ENCODE measurements at regions not wholly inside any gene's neighbourhood (a gene's known extent, or its start where the extent isn't known, plus 50 kb on each side); places are given as distances from the start of the nearest gene placed in this dataset.

DNA sequence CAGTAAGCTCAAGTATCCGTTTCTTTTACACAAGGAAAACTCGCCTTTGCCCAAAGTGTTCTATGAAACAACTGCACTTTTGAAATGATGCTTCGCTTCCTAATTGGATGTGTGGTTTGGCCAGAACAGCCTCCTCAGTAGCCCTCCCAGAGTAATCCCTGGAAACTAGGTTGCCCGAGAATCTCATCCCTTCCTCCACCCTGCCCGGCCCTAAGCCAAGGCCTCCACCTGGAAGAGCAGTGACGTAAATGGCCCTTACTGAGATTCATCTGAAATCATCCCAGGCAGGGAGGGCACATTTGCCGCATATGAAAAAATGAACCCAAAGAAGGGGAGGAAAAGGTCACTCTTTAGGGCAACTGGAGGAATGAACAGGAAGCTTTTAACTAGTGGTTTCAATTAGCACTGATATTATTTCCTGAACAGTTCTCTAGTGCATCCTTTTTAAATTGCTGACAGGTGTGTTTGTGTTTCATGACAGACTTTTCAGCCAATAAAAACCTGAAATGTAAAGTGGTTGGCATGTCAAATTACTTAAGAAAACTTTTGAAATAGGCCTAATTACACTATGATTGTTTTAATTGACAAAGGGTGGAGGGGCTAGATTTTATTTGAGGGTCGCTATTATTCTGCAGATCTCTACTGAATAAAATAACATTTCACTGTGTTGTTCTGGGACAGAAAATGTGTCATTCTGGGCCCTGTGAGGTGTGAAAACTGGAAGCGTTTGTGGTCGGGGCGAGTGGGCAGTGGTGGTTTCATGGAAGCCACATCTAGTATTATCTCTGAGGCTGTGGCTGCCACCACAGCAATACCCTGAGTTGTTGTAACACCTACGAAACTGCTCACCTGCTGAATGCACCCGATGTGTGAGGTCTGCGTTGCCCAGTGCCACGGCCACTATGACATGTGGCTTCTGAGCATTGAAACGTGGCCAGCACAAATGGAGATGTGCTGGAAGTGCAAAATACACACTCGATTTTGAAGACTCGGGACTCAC is 112.1 kb downstream of the ZIC5 start (continued):
- TF ChIP-seq SIN3A (conservative IDR thresholded peaks at IDR 0.05 in 1 of 2, IDR thresholded peaks at IDR 0.05 in 1 of 2; ENCODE audit: low read depth in 1 of 2, low read length in 2 of 2) (no peak), CTCF (IDR thresholded peaks at IDR 0.05; ENCODE audit: control extremely low read depth in 1 of 3, insufficient read depth in 1 of 3, low read depth in 1 of 3, low read length in 3 of 3) (no peak), EGR1 (IDR thresholded peaks at IDR 0.05; ENCODE audit: borderline replicate concordance, low read depth, low read length) (no peak), NRF1 (IDR thresholded peaks at IDR 0.05; ENCODE audit: low read depth, low read length) (no peak), JUND (IDR thresholded peaks at IDR 0.05; ENCODE audit: low read length) (no peak), RFX5 (IDR thresholded peaks at IDR 0.05; ENCODE audit: borderline replicate concordance, low read depth, low read length) (no peak), TCF12 (IDR thresholded peaks at IDR 0.05; ENCODE audit: low read depth, low read length) (no peak), GTF2F1 (IDR thresholded peaks at IDR 0.05; ENCODE audit: borderline replicate concordance, low read depth, low read length) (no peak), JUN (IDR thresholded peaks at IDR 0.05; ENCODE audit: low read depth, low read length) (no peak)

Data from H1 (cell line).